ENCODE measurements at regions not wholly inside any gene's neighbourhood (a gene's known extent, or its start where the extent isn't known, plus 50 kb on each side); places are given as distances from the start of the nearest gene placed in this dataset.
A peak's percentile ranks its signal among the peaks of the same experiment; 100 is the strongest.
"Not testable (repeated sequence)": the region's sequence is repeated elsewhere in the genome, so short reads cannot be mapped to it uniquely, and the experiment has no call there.

DNA sequence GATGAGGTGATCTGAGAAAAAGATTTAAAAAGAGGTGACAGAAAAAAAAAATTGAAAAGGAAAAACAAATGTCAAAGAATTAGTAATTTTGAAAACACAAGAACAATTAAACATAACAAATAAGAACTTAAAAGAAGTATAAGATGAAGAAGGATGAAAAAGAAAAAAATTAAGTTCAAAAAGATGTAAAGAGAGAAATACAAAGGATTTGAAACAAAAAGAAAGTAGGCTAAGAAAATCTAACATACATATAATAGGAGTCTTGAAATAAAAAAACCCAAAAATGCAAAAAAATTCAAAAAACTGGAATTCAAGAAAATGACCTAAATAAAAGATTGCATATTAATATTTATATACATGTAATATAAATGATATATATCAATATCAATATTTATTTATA, 949.2 kb downstream of the MCTP2 start:
- no peak for DNase-seq (ENCODE audit: low read depth)

- no peak for DNase-seq (ENCODE audit: low read depth)
These were observed 950.7 kb downstream of the MCTP2 start for GRCh38 chr15:95182091-95182490.

- no peak for DNase-seq (ENCODE audit: low read depth)
These were observed 961.6 kb downstream of the MCTP2 start for GRCh38 chr15:95192923-95193322.

DNA sequence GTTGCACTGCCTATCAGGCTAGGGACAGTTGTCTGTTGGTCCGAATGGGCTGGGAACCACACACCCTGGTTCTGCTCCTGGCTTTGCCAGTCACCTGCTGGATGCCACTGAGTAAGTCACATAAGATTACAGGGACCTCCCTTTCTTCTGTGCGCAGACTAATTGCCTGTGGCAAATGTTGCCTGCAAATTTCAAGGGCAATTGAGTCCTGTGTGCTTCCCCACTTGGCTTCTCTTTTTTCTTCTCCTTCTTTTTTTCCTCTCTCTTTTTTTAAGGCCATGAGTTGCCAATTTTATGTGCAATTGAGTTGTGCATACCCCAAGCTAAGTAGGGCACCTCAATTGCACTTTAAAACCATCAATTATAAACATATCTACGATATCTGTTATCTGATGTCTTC, 963.4 kb downstream of the MCTP2 start:
- no peak for DNase-seq (ENCODE audit: low read depth)

DNA sequence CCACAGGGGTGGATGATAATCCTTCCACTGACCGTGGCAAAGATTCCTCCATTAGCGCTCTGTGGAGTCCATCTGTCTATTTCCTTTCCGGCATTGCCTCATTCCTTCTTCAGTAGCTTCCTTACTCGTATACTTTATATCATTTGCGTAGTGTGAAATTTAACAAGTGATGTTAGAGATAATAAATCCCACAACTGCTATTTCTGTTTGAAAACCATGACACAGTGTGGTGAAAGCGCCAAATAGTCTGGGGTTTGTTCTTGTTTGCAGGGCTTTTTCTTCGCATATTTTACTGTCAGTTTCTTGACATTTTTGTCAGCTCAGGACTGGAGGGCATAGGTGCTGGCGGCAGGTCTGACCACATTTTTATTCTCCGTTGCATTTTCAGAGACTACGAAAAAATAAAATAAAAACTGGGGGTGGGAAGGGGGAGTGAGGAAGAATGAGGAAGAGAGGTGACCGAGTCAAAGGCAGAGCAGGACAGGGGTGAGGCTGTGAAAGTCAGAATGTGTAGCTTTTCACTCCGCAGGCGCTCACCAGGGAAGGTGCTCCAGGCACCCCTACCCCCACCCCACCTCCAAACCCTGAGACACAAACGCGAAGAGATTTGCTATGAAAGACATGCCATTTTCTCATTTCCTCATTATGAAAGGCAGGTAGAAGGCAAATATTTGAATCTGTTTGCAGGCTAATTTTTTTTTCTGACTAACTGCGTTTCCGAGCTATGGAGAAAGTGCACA, 965.0 kb downstream of the MCTP2 start:
- no peak for DNase-seq (ENCODE audit: low read depth)

DNA sequence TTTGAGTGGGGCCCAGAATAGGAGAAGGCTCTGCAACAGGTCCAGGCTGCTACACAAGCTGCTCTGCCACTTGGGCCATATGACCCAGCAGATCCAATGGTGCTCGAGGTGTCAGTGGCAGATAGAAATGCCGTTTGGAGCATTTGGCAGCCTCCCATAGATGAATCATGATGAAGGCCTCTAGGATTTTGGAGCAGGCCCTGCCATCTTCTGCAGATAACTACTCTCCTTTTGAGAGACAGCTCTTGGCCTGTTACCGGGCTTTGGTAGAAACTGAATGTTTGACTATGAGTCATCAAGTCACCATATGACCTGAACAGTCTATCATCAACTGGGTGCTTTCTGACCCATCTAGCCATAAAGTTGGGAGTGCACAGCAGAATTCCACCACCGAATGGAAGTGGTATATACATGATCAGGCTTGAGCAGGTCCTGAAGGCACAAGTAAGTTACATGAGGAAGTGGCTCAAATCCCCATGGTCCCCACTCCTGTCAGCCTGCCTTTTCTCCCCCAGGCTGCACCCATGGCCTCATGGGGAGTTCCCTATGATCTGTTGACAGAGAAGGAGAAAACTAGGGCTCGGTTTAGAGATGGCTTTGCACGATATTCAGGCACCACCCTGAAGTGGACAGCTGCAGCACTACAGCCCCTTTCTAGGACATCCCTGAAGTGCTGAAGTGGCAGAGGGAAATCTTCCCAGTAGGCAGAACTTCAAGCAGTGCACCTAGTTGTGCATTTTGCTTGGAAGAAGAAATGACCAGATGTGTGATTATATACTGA, 971.4 kb downstream of the MCTP2 start:
- no peak for DNase-seq (ENCODE audit: low read depth)

DNA sequence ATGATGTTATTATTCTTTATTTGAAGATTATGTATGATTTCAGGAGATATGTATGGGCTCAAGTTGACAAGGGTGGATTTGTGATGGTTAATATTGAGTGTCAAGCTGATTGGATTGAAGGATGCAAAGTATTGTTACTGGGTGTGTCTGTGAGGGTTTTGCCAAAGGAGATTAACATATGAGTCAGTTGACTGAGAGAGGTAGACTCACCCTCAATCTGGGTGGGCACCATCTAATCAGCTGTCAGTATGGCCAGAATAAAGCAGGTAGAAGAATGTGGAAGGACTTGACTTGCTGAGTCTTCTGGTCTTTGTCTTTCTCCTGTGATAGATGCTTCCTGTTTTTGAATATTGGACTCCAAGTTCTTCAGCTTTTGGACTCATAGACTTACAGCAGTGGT, 973.7 kb downstream of the MCTP2 start:
- no peak for DNase-seq (ENCODE audit: low read depth)

DNA sequence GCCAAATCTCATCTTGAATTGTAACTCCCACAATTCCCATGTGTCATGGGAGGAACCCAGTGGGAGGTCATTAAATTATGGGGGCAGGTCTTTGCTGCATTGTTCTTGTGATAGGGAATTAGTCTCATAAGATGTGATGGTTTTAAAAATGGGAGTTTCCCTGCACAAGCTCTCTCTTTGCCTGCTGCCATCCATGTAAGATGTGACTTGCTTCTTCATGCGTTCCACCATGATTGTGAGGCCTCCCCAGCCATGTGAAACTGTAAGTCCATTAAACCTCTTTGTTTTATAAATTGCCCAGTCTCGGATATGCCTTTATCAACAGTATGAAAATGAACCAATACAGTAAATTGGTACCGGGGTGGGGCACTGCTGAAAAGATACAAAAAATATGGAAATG, 974.5 kb downstream of the MCTP2 start:
- not testable (repeated sequence) for DNase-seq (ENCODE audit: low read depth)

DNA sequence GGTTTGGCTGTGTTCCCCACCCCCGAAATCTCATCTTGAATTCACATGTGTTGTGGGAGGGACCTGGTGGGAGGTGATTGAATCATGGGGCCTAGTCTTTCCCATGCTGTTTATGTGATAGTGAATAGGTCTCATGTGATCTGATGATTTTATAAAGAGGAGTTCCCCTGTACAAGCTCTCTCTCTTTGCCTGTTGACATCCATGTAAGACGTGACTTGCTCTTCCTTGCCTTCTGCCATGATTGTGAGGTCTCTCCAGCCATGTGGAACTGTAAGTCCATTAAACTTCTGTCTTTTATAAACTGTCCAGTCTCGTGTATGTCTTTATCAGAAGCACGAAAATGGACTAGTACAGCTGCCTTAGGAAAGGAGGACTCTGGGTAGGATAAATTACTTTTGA, 976.7 kb downstream of the MCTP2 start:
- no peak for DNase-seq (ENCODE audit: low read depth)

- DNase-seq (ENCODE audit: low read depth), result no peak
These were observed 977.6 kb downstream of the MCTP2 start for GRCh38 chr15:95208988-95209387.

DNA sequence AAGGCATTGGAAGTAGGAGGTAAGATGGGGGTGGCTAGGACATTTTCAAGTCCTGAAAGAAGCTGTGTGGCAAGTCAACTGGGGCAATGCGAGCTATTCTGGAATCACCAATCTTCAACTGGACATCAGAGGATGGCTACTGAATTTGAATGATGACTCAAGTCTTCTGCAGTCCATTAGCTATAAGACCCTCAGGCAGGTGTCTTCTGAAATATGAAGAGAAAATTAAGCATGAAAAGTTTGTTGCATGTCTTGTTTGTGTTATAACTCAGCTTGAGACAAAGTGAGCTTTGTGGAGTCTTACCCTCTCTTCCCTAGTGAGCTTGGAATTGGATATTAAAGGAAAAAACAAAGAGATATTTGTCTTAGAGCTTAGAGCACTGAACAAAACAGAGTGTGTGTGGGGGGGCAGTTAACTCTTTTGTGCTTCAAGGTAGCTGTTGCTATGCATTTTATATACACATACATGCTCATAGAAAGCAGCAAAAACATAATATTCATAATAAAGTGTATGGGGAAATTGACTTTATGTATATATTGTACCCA, 979.1 kb downstream of the MCTP2 start:
- no peak for DNase-seq (ENCODE audit: low read depth)

GRCh38 chr15:95215017-95215416, 983.7 kb downstream of the MCTP2 start:
- no peak for DNase-seq (ENCODE audit: low read depth)

DNA sequence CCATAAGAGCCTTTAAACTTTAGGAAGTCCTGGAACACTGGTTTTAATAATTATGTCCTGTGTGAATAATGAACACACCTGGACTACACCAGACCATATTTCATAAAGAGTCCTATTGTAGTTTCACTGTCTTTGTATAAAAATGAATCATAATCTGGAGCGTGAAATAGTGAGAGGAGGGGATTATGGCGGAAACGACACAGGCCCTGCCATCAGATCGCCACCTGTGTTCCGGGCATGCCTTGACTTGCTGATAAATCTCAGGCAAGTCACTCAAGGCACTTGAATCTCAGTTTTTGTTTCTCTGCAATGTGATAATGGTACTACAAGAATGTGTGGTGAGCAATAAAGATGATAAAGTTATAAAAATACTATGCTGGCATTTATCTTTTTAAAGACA, 995.5 kb downstream of the MCTP2 start:
- DNase-seq (ENCODE audit: low read depth), result no peak

DNA sequence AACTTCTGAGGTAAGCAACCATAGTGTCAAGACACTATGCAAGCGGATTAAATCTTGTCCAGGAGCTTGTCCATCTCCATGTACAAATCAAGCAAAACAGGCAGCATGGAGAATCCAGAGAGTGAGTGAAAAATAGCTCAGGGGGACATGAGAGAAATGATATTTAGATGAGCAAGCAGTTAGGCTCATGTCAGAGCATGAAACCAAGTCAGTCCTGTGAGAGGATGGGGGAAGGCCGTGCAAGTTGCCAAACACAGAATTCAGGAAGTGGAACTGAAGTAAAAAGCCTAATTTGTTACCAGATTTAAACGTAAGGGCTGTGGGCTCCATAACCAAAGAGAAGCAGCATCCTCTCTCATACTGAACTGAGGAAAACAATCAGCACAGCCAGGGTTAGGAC, 995.9 kb downstream of the MCTP2 start:
- no peak for DNase-seq (ENCODE audit: low read depth)

GRCh38 chr15:95228856-95229555, 997.6 kb downstream of the MCTP2 start:
- no peak for DNase-seq (ENCODE audit: low read depth)

GRCh38 chr15:95235033-95235432, 1003.7 kb downstream of the MCTP2 start:
- no peak for DNase-seq (ENCODE audit: low read depth)

GRCh38 chr15:95247071-95247984, 1016.0 kb downstream of the MCTP2 start:
- no peak for DNase-seq (ENCODE audit: low read depth)

- no peak for DNase-seq (ENCODE audit: low read depth)
These were observed 1018.2 kb downstream of the MCTP2 start for GRCh38 chr15:95249524-95249923.

- DNase-seq (ENCODE audit: low read depth), result no peak
These were observed 1021.0 kb downstream of the MCTP2 start for GRCh38 chr15:95252404-95252803.

- DNase-seq (ENCODE audit: low read depth), result no peak
These were observed 1022.9 kb downstream of the MCTP2 start for GRCh38 chr15:95254263-95254662.

GRCh38 chr15:95259513-95259912, 1028.2 kb downstream of the MCTP2 start:
- peak; percentile 0 for DNase-seq (ENCODE audit: low read depth)

DNA sequence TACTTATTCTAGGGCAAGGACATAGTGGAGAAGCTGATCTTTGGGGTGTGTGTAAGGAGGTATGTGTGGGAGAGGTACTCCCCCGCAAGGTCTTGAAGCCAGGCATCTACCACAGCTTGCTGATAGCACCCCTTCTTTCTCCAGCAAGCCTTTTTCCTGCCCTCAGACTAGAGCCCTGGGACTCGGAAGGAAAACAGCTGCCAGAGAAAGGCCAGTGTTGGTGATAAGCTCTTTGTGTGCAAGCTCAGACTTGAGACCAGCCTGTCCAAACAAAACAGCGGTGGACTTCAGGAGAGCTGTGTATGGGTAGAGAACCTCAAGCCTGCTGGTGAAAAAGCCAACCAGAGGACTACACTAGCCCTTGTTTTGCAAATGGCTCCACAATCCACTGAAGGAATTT, 1028.6 kb downstream of the MCTP2 start:
- no peak for DNase-seq (ENCODE audit: low read depth)
